GM23338 (cell line): ENCODE measurements at regions not wholly inside any gene's neighbourhood (a gene's known extent, or its start where the extent isn't known, plus 50 kb on each side); places are given as distances from the start of the nearest gene placed in this dataset.

Experiments
- CREB1 ChIP-seq: fragments of 250-450 bp; sonication (Bioruptor Pico); IDR thresholded peaks from 2 replicates; pipeline ENCODE4 v1.5.0; 2020; ENCODE audit warnings: low read depth, mild to moderate bottlenecking, moderate library complexity
- TF ChIP-seq, protein P1 (sequence below): IDR thresholded peaks from one replicate; pipeline ENCODE4 v1.6.1; 2018; ENCODE audit warnings: antibody characterized with exemption; ENCODE audit not compliant: unreplicated experiment
- TF ChIP-seq, protein P2 (sequence below), 2 experiments: fragments of 200-600 bp in 1 of 2; sonication (generic) in 1 of 2; conservative IDR thresholded peaks; 2 replicates each; pipeline versions ENCODE4 v1.5.1 to v1.6.1; 2016 to 2017; ENCODE audit warnings: antibody characterized with exemption in 2 of 2, low read depth in 2 of 2, mild to moderate bottlenecking in 2 of 2, moderate library complexity in 1 of 2

- no peak for TF ChIP-seq CREB1 (CRISPR knock-in tag)
- TF ChIP-seq, protein P1, sequence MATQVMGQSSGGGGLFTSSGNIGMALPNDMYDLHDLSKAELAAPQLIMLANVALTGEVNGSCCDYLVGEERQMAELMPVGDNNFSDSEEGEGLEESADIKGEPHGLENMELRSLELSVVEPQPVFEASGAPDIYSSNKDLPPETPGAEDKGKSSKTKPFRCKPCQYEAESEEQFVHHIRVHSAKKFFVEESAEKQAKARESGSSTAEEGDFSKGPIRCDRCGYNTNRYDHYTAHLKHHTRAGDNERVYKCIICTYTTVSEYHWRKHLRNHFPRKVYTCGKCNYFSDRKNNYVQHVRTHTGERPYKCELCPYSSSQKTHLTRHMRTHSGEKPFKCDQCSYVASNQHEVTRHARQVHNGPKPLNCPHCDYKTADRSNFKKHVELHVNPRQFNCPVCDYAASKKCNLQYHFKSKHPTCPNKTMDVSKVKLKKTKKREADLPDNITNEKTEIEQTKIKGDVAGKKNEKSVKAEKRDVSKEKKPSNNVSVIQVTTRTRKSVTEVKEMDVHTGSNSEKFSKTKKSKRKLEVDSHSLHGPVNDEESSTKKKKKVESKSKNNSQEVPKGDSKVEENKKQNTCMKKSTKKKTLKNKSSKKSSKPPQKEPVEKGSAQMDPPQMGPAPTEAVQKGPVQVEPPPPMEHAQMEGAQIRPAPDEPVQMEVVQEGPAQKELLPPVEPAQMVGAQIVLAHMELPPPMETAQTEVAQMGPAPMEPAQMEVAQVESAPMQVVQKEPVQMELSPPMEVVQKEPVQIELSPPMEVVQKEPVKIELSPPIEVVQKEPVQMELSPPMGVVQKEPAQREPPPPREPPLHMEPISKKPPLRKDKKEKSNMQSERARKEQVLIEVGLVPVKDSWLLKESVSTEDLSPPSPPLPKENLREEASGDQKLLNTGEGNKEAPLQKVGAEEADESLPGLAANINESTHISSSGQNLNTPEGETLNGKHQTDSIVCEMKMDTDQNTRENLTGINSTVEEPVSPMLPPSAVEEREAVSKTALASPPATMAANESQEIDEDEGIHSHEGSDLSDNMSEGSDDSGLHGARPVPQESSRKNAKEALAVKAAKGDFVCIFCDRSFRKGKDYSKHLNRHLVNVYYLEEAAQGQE, result no peak
- TF ChIP-seq, protein P2, sequence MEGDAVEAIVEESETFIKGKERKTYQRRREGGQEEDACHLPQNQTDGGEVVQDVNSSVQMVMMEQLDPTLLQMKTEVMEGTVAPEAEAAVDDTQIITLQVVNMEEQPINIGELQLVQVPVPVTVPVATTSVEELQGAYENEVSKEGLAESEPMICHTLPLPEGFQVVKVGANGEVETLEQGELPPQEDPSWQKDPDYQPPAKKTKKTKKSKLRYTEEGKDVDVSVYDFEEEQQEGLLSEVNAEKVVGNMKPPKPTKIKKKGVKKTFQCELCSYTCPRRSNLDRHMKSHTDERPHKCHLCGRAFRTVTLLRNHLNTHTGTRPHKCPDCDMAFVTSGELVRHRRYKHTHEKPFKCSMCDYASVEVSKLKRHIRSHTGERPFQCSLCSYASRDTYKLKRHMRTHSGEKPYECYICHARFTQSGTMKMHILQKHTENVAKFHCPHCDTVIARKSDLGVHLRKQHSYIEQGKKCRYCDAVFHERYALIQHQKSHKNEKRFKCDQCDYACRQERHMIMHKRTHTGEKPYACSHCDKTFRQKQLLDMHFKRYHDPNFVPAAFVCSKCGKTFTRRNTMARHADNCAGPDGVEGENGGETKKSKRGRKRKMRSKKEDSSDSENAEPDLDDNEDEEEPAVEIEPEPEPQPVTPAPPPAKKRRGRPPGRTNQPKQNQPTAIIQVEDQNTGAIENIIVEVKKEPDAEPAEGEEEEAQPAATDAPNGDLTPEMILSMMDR (conservative IDR thresholded peaks at IDR 0.05; ENCODE audit: low read depth in 2 of 2), result no peak
Observed at GRCh38 chr6:23006656-23007055, 437.3 kb downstream of the HDGFL1 start.
